Ascending aorta (tissue), 2 donors: ENCODE measurements at regions not wholly inside any gene's neighbourhood (a gene's known extent, or its start where the extent isn't known, plus 50 kb on each side); places are given as distances from the start of the nearest gene placed in this dataset.
"Not testable (repeated sequence)": the region's sequence is repeated elsewhere in the genome, so short reads cannot be mapped to it uniquely, and the experiment has no call there.

Experiments
- DNase-seq, 2 donors: peaks; one replicate each; pipeline ENCODE4 v3.0.0-alpha.2; 2019; ENCODE audit warnings: low spot score in 2 of 2
- H3K27ac ChIP-seq, 2 donors: fragments of 200-600 bp; sonication (generic); one replicate each; pipeline ENCODE4 v1.5.1; 2016 to 2017; ENCODE audit warnings: mild to moderate bottlenecking in 1 of 2
- H3K27me3 ChIP-seq: fragments of 200-600 bp; sonication (generic); one replicate; pipeline ENCODE4 v1.5.1; 2017
- H3K36me3 ChIP-seq, 2 donors: fragments of 200-600 bp; sonication (generic); one replicate each; pipeline ENCODE4 v1.5.1; 2016
- H3K4me1 ChIP-seq, 2 donors: fragments of 200-600 bp; sonication (generic); one replicate each; pipeline ENCODE4 v1.5.1; 2016 to 2017; ENCODE audit warnings: mild to moderate bottlenecking in 1 of 2
- H3K4me3 ChIP-seq, 2 donors: fragments of 200-600 bp; sonication (generic); one replicate each; pipeline ENCODE4 v1.5.1; 2016 to 2017; ENCODE audit warnings: mild to moderate bottlenecking in 1 of 2
- H3K9me3 ChIP-seq, 2 donors: fragments of 200-600 bp; sonication (generic); one replicate each; pipeline ENCODE4 v1.5.1; 2016
- intact Hi-C: fragments of 100-400 bp; cut with DNase I; formaldehyde crosslinking; loops from one replicate; pipeline ENCODE4 v1.15.1; 2023
- TF ChIP-seq, protein P1 (sequence below), 3 experiments: fragments of 200-600 bp in 2 of 3; fragments of 450-650 bp in 1 of 3; sonication (generic) in 2 of 3; IDR thresholded peaks; one replicate each; pipeline ENCODE4 v1.5.1; 2016 to 2019; ENCODE audit warnings: antibody characterized with exemption in 3 of 3, mild to moderate bottlenecking in 1 of 3, moderate library complexity in 1 of 3

DNA sequence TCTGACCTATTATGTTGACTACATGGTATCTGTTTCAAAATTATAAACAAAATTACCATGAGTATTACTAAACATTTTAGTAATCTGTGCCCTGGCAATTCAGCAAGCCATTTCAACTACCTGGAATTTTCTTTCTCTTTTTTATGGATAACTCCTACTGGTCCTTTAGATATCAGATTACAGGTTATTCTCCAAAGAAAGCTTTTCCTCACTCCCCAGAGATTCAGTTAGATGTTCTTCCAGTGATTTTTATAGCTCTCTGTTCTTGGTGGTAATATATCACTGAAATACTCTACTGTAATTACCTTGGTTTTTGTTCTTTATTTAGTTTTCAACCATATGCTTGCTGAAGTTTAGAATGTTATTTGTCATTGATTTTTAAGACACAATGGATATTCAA is 930.2 kb upstream of the FOXG1 start:
- no peaks in the 10 kb centered on the region for H3K27me3 ChIP-seq
- no peaks in the 10 kb centered on the region for H3K4me1 ChIP-seq
- intact Hi-C loops: no loop called here
- TF ChIP-seq, protein P1, sequence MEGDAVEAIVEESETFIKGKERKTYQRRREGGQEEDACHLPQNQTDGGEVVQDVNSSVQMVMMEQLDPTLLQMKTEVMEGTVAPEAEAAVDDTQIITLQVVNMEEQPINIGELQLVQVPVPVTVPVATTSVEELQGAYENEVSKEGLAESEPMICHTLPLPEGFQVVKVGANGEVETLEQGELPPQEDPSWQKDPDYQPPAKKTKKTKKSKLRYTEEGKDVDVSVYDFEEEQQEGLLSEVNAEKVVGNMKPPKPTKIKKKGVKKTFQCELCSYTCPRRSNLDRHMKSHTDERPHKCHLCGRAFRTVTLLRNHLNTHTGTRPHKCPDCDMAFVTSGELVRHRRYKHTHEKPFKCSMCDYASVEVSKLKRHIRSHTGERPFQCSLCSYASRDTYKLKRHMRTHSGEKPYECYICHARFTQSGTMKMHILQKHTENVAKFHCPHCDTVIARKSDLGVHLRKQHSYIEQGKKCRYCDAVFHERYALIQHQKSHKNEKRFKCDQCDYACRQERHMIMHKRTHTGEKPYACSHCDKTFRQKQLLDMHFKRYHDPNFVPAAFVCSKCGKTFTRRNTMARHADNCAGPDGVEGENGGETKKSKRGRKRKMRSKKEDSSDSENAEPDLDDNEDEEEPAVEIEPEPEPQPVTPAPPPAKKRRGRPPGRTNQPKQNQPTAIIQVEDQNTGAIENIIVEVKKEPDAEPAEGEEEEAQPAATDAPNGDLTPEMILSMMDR (IDR thresholded peaks at IDR 0.05): no peak
- no peaks in the 10 kb centered on the region for H3K9me3 ChIP-seq
- no peaks in the 10 kb centered on the region for H3K36me3 ChIP-seq
- DNase-seq: no peak
- H3K4me3 ChIP-seq: no peak overlapping the region
- H3K27ac ChIP-seq: no peak overlapping the region

DNA sequence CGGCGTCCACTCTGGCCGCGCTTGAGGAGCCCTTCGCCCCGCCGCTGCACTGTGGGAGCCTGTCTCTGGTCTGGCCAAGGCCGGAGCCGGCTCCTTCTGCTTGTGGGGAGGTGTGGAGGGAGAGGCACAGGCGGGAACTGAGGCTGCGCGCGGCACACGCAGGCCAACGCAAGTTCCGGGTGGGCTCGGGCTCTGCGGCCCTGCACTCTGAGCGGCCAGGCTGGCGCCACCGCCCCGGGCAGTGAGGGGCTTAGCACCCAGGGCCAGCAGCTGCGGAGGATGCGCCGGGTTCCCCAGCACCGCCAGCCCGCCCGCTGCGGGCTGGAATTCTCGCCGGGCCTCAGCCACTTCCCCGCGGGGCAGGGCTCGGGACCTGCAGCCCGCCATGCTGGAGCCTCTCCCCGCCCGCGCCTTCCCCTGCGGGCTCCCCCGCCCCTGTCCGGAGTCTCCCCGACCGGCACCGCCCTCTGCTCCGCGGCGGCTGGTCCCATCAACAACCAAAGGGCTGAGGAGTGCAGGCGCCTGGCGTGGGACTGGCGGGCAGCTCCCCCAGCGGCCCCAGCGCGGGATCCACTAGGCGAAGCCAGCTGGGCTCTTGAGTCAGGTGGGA is 921.2 kb upstream of the FOXG1 start:
- H3K4me3 ChIP-seq: no peak overlapping the region
- TF ChIP-seq, protein P1 (IDR thresholded peaks at IDR 0.05): no peak
- no peaks in the 10 kb centered on the region for H3K4me1 ChIP-seq
- no peaks in the 10 kb centered on the region for H3K9me3 ChIP-seq
- H3K27me3 ChIP-seq: no peaks in the 10 kb centered on the region
- no peaks in the 10 kb centered on the region for H3K36me3 ChIP-seq
- DNase-seq: no peak
- H3K27ac ChIP-seq: no peak overlapping the region
- intact Hi-C loops: no loop called here

DNA sequence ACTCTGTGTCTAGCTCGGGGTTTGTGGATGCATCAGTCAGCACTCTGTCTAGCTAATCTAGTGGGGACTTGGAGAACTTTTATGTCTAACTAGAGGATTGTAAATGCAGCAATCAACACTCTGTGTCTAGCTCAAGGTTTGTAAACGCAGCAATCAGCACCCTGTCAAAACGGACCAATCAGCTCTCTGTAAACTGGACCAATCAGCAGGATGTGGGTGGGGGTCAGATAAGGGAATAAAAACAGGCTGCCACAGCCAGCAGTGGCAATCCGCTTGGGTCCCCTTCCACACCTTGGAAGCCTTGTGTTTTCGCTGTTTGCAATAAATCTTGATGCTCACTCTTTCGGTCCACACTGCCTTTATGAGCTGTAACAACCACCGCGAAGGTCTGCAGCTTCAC is 920.7 kb upstream of the FOXG1 start:
- no peak for DNase-seq
- Histone ChIP-seq H3K4me1 (no peaks in the 10 kb centered on the region), H3K4me3 (no peak overlapping the region), H3K9me3 (no peaks in the 10 kb centered on the region), H3K27me3 (no peaks in the 10 kb centered on the region), H3K36me3 (no peaks in the 10 kb centered on the region), H3K27ac (no peak overlapping the region)
- TF ChIP-seq, protein P1 (IDR thresholded peaks at IDR 0.05): no peak
- intact Hi-C loops: no loop called here

DNA sequence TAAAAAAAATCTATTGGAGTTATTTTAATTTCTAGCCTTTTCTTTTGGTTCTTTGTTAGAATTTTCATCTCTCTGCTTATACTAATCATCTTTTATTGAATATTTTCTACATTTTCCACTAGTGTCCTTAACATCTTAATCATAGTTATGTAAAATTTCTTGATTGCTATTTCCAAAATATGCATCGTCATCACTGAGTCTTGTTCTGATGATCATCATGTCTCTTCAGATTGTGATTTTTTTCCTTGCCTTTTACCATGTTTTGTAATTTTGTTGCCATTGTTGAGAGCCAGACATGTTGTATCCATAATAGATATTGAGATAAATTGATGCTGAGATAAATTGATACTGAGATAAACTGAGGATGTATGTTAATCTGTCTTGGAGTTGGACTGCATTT is 919.1 kb upstream of the FOXG1 start:
- H3K9me3 ChIP-seq, H3K4me1 ChIP-seq, intact Hi-C loops, H3K4me3 ChIP-seq, H3K36me3 ChIP-seq, H3K27ac ChIP-seq, DNase-seq, H3K27me3 ChIP-seq: not testable (repeated sequence)

DNA sequence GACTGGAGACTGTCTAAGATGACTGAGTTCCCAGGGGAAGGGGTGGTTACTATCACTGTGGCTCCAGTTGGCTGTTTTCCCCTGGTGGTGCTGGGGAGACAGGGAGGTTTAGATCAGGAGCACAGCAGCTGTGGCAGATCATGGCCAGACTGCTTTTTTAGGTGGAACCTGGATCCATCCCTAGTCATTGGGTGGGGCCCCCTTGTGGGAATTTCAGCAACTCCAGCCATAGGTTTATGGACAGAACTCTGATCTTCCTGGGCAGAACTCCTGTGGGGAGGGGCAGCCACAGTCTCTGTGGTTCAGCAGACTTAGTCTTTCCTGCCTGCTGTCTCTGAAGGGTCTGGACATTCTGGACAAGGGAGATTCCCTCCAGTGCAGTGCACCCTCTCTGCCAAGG is 917.4 kb upstream of the FOXG1 start:
- H3K27ac ChIP-seq, H3K36me3 ChIP-seq, intact Hi-C loops, H3K4me1 ChIP-seq, H3K4me3 ChIP-seq, H3K27me3 ChIP-seq, DNase-seq, H3K9me3 ChIP-seq: not testable (repeated sequence)

DNA sequence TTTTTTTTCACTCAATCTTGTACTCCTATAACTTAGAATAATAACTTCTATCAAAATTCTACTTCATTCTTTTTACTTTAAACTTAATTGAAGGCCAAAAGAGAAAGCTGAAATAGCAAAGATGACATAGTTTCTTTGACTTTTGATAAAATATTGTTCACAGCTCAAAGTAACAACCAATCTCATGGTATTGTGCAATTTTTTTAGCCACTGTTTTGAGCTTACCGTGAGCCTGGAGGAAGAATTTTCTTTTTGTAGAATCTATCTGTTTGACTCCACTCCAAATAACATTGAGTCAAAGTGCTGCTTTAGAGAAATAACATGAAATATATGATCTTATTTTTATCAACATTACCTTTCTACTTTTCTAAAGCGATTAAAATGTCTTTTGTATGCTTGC is 903.9 kb upstream of the FOXG1 start:
- Histone ChIP-seq H3K9me3 (no peaks in the 10 kb centered on the region), H3K36me3 (no peaks in the 10 kb centered on the region), H3K27me3 (no peaks in the 10 kb centered on the region), H3K4me3 (no peak overlapping the region), H3K4me1 (no peaks in the 10 kb centered on the region), H3K27ac (no peak overlapping the region)
- TF ChIP-seq, protein P1 (IDR thresholded peaks at IDR 0.05): no peak
- intact Hi-C loops: no loop called here
- no peak for DNase-seq

DNA sequence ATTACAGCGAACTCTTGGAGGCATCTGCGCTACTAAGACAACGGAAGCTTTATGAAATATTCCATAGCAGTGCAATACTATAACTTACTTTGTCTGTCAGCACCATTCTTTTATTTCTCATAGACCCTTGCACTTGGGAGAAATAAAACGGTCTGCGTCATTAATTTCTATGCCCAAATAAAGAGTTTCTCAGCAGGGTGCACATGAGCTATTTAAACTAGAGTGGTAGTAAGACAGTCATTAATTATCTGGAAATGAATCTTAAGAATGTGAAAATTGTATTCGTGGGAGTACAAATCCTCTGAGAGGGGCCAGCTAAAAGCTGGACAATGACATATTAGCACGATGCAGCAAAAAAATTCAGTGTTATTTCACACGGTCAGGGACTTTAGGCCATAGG is 903.4 kb upstream of the FOXG1 start:
- no peaks in the 10 kb centered on the region for H3K4me1 ChIP-seq
- H3K27me3 ChIP-seq: no peaks in the 10 kb centered on the region
- TF ChIP-seq, protein P1 (IDR thresholded peaks at IDR 0.05): no peak
- no peaks in the 10 kb centered on the region for H3K36me3 ChIP-seq
- H3K4me3 ChIP-seq: no peak overlapping the region
- no peak overlapping the region for H3K27ac ChIP-seq
- no peak for DNase-seq
- intact Hi-C loops: no loop called here
- H3K9me3 ChIP-seq: no peaks in the 10 kb centered on the region
